ENCODE measurements at regions not wholly inside any gene's neighbourhood (a gene's known extent, or its start where the extent isn't known, plus 50 kb on each side); places are given as distances from the start of the nearest gene placed in this dataset.
"Not testable (repeated sequence)": the region's sequence is repeated elsewhere in the genome, so short reads cannot be mapped to it uniquely, and the experiment has no call there.

DNA sequence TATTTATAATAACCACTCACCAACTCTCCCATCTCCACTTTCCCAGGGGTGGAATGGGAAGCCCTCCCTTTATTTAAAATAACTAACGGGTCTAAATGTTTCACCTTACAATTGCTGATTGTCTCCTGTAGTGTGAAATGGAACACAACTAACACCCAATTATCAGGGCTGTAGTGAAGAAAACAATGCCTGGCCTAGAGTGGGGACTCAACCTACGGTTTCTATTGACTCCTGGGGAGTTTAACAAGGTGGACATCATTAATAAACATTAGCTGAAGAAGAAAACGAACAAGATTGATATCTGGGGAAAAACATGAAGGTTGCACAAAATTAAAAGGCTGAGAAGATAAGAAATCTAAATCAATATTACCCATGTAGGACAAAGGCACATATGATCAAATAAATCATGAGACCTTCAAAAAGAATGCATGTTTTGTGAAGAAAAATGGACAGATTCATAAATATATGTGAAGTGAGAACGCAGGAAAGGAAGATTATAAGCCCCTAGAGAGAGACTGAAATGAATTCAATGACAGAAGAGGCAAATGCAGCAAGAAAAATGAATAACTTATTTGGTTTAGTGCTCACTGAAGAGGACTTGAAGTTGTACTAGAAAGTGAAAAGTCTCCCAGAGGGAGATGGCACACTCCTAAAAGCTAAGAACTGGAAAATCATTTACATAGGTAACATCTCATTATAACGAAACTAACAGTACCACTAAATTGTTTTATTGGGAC is 593.0 kb upstream of the AADAT start:
- DNase-seq: no peak

DNA sequence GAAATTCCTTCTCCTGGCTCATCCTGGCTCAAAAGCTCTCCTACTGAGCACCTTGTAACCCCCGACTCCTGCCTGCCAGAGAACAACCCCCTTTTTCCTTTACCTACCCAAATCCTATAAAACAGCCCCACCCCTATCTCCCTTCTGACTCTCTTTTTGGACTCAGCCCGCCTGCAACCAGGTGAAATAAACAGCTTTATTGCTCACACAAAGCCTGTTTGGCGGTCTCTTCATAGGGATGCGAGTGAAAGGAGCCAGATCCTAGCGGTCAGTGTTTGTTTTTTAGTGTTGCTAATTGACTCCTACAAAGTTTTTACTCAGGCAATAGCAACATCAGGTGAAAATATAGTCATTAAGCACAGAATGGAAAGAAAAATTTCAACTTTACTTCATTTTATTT is 592.3 kb upstream of the AADAT start:
- DNase-seq: not testable (repeated sequence)

DNA sequence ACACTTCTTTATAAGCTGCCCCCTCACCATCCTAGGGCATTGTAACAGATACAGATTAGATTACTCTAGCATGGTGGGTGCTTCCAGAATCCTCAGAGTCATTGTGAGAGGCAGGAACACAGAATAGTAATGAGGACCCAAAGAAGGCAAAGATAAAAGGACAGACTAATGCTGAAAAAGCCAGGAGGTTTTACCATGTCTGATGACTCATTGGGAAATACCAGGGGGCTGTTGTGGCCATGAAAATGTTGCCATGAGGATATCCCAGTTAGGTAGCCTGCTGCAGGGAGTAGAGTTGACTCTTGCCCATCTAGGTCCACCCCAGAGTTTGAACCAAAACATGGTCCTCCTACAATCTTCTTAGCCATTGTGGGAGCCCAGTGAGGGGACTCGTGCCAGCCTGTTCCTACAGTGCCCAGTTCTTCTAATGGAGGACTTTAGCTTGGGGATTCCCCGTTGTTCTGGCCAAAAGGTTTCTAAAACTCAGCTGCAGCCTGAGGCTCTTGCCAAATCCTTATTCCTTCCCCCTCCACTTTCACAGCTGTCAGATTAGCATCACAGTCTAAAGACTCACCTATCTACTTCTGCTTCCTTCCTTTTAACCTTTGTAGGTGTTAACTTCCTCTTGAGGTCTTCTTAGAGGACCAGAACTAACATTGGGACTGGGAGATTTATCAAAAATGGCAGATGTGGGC is 586.0 kb upstream of the AADAT start:
- peak; percentile 51 for DNase-seq

- peak; percentile 21 for DNase-seq
Observed at GRCh38 chr4:170674176-170674575, 584.4 kb upstream of the AADAT start.

DNA sequence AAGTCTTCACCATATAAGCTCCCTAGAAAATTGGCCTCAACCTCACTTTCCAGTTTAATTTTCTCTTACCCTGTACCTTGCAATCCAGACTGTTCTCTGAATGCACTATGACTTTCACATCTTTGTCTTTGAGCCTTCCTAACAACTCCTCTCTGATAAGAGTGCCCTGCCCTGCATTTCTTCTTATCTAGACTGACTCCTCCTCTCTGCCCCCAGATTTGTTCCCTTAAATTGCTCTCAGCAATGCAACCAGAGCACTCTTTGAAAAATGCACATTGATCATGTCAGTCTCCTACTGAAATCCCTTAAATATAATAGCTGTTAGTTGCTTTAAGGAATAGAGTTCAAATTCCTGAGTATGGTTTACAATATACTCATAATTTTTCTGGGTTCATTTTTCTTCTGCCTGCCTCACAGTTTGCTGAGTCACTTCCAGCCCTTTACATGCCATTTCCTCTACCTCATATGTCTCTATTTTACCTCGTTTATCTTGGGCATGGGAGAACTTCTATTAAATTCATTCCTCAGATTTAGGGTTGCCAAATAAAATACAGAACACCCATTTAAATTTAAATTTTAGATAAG is 582.7 kb upstream of the AADAT start:
- peak; percentile 75 for DNase-seq

GRCh38 chr4:170671171-170671570 is 581.4 kb upstream of the AADAT start:
- DNase-seq: no peak

DNA sequence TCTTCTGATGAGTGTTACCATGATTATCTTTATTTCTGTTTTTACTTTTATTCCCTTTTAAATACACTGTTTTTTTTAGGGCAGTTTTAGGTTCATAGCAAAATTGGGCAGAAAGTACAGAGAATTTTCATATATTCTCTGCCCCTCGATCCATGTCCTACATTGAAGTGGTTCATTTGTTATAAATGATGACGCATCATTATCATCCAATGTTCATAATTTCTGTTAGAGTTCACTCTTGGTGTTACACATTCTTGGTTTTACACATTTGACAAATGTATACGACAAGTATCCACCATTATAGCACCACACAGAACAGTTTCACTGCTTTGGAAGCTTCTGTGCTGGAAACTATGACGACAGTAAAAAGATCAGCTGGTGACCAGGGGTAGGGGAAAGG is 578.1 kb upstream of the AADAT start:
- DNase-seq: no peak

DNA sequence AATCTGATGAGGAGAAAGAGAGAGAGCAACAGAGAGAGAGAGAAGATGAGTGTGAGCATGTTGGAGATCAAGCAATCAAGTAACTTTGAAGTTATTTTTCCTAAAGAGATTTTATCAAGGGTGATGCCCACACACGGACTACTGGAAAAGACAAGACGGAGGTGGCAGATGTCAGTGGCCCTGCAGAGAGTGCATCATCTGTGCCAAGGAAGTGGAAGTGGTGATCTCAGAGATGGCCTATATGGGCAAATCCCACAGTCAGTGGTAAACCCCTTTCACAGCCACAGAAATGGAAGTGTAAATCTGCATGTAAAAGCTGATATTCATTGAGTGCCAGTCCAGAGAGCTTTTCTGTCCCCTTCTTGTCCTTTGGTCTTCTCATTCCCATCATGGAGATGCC is 577.2 kb upstream of the AADAT start:
- DNase-seq: no peak

DNA sequence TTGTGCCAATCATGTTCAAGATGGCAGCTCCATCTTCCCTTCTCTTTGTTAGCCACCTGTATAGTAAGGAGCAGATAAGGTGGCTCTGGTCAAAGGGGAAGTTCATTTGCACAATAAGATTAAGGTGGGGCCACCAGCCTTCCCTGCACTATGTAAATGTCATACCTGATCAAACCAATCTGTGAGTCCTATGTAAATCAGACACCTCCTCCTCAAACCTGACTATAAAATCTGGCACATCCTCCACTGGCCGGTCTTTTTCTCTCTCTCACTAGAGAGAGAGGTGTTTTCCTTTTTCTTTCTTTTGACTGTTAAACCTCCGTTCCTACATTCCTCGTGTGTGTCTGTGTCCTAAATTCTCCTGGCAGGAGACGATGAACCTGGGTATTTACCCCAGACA is 572.5 kb upstream of the AADAT start:
- DNase-seq: no peak

DNA sequence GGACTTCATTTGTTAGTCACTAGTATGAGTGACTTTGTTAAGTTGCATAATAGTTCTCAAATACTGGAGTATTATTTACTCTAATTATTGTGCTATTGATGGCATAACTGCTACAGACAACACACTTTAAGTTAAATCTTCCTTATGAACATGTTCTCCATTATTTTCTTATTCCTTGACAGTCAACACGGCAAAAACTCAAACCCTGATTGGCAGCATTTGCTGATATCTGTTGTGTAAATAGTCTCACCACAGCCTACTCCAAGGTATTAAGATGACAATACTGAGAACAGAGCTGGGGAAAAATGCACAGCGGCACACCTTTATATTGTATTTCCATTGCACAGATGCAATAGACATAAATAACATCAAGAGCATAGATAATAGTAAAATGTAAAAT is 568.0 kb upstream of the AADAT start:
- DNase-seq: no peak

DNA sequence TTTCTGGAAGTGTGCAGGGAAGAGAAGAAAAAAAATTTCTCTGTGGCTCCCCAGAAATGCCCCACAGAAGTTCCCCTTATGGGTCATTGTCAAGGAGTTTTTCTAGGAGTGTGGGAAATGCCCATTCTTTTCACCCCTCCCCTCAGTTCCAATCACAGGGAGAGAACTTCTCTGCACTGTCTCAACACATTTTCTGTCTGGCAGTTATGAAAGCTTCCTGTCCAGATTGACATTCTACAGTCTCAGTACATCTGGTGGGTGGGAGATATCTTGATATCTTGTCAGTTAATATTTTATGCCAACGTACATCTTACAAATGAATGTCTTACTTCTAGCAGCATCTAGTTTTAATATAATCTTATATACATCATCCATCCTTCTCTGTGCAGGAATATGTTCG is 566.8 kb upstream of the AADAT start:
- no peak for DNase-seq

GRCh38 chr4:170652571-170652970 is 562.8 kb upstream of the AADAT start:
- DNase-seq: peak; percentile 23

GRCh38 chr4:170651786-170652185 is 562.0 kb upstream of the AADAT start:
- DNase-seq: peak; percentile 59

DNA sequence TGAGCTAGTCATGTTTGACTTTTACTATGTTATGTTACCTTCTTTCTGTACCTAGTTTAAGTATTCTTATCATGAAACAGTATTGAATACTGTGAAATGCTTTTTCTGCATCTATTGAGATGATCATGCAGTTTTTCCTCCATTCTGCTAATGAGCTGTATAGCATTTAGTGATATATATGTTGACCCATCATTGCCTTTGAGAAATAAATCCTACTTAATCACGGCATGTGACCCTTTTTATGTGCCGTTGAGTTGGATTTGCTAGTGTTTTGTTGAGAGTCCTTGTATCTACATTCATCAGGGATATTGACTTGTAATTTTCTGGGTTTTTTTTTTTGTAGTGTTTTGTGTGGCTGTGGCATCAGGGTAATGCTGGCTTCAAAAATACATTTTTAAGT is 537.7 kb upstream of the AADAT start:
- DNase-seq: no peak

- no peak for DNase-seq
Observed at GRCh38 chr4:170623899-170624298, 534.1 kb upstream of the AADAT start.

DNA sequence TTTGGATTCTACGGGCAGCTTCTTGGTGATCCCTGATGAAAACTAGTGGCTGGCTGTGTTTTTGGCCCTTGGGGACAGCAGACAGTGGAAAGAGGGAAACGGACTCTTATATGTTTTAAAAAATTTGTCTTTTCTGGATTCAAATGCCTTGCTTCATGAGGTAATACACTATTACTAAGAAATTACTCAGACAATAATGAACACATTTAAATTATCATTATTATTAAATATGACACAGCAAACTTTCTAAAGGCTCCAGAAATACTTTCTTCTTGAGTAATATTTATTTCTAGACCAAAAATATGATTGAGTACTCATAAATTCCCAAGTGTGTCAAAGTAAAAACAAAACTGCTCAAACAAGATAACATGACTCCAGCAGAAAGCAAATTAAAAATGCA is 520.7 kb upstream of the AADAT start:
- peak; percentile 21 for DNase-seq

DNA sequence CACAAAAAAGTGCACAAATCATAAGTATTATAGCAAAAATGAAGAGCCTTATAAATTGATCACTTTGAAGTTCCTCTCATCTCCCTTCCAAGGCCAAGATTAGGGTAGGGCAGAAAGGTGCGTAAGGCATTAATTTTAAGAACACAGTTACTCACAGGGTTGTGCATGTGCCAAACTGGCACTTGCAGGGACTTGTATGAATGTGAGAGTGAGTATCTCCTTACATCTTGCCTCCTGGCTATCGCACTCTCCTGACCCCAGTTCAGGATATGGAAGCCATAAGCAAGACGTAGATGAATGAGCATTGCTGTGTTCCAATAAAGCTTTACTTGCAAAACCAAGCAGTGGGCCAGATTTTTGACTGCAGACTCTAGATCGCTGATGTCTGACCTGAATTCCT is 510.1 kb upstream of the AADAT start:
- DNase-seq: no peak

DNA sequence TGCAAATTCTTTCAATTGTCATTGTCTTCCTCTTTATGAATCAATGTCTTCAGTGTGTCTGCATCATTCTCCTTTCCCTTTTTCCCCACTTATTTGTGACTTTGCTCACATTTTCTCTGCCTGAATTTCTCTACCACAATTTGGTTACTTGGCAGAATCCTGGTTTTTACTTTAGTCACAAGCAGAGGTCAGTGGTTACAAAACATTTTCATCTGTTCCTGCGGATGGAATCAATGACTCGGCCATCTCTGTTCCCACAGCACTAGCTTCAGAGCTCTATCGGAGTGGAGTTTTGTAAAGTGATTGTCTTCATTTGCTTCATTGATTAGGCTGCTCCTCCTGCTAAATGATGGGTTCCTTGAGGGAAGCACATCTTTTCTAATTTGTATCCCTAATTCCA is 501.3 kb upstream of the AADAT start:
- DNase-seq: peak; percentile 5

- peak; percentile 51 for DNase-seq
Observed at GRCh38 chr4:170589597-170590191, 499.9 kb upstream of the AADAT start.

DNA sequence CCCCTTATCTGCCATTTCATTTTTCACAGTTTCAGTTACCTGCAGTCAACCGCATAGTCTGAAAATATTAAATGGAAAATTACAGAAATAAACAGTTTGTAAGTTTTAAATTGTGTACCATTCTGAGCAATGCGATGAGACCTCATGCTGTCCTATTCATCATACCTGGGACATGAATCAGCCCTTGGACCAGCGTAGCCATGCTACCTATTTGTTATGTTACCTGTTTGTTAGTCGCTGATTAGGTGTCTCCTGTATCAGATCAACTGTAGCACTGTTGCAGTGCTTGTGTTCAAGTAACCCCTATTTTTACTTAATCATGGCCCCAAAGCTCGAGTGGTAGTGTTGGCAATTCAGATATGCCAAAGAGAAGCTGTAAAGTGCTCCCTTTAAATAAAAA is 492.2 kb upstream of the AADAT start:
- no peak for DNase-seq

DNA sequence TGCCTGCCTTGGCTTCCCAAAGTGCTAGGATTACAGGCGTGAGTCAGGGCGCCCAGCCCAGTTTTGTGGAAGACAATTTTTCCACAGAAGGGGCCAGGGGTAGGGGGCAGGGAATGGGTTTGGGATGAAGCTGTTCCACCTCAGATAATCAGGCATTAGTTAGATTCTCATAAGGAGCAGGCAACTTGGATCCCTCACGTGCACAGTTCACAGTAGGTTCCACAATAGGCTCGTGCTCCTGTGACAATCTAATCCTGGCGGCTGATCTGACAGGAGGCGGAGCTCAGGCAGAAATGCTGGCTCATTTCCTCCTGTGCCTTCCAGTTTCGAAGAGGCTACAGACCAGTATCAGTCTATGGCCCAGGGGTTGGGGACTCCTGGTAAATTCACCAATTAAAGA is 491.6 kb upstream of the AADAT start:
- no peak for DNase-seq

DNA sequence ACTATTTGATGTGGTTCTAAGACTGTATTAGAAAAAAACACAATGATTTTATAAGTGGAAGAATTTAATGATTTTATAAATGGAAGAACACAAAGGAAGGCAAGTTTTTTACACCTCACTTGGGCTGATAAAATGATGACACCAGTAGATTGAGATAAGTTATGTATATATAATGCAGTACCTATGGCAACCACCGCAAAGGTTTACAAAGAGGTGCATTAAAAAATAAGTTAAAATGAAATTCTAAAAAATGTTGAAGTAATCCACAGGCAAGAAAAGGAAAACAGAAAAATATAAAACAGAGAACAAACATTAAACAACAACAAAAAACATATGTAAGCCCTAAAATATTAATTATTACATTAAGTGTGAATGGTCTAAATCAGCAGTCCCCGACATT is 490.9 kb upstream of the AADAT start:
- DNase-seq: no peak

DNA sequence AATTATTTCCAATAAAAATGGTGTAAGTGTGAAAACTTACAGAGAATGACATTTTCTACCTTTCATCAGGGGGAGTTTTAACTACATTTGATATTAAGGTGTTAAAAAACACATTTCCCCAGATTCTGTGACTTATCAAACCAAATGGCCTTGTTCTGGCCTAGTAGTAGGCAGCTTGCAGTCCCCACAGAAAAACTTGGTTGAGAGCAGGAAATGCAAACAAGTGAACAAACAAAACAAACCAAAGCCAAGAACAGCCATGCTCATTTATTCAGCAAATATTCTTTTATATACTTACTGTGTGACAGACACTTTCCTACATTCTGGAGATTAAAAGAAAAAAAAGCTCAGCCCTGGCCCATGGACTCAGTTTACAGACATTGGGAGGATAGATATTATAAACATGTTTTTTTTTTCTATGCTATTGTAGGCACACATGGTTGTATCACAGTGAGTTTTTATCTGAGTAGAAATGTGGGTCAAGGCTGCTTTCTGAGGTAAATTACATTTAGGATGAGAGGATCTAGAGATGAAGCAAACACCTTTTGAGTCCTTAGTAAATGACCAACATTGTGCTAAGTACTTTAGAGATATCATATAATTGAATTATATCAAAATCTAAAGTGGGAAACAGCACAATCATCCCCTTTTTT is 449.2 kb upstream of the AADAT start:
- DNase-seq: no peak

Measured in fibroblast of skin of right quadriceps (primary cell).